ENCODE measurements at regions not wholly inside any gene's neighbourhood (a gene's known extent, or its start where the extent isn't known, plus 50 kb on each side); places are given as distances from the start of the nearest gene placed in this dataset.

- TF ChIP-seq POLR2A (IDR thresholded peaks at IDR 0.05) (no peak), CTCF (IDR thresholded peaks at IDR 0.05) (no peak)
Measured at GRCh38 chr13:90261343-90261742, 1086.1 kb upstream of the MIR17HG start.

Measured in ovary (tissue), 3 donors.